ENCODE measurements at regions not wholly inside any gene's neighbourhood (a gene's known extent, or its start where the extent isn't known, plus 50 kb on each side); places are given as distances from the start of the nearest gene placed in this dataset.

DNA sequence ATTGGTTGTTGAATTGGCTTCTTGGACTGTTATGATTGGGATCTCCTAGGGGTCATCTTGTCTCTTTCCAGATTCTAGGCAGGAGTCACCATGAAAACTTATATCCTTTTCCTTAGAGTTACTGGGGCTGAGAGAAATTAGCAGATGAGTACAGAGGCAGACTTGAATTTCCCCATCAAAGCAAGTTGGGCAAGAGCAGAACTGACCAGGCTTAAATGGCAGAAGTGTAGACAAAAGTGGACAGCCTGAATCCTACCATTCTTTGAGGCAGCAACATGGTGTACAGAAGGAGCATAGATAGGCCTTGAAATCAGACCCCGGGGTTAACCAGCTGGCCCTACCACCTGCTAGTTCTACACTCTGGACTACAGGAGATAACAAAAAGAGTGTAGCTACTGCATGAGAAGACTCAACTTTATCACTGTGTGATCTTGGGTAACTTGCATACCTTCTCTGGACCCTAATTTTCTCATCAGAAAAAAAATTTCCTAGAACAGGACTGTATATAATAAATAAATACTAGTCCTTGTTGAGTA is 427.4 kb upstream of the CADM1 start:
- Histone ChIP-seq H3K79me2 (ENCODE audit: insufficient read depth, low read length) (no peaks in the 10 kb centered on the region), H3K9me2 (ENCODE audit: low read depth, low read length) (no peaks in the 10 kb centered on the region), H3K9me3 (ENCODE audit: low read length) (no peaks in the 10 kb centered on the region), H3K9ac (ENCODE audit: low read length) (no peak overlapping the region), H3K4me2 (ENCODE audit: low read length) (no peak overlapping the region), H4K20me1 (ENCODE audit: insufficient read depth, low read length) (no peaks in the 10 kb centered on the region), H3K4me3 (ENCODE audit: low read depth, low read length, poor library complexity, severe bottlenecking) (no peak overlapping the region), H3K4me1 (ENCODE audit: insufficient read depth, low read length, severe bottlenecking) (no peaks in the 10 kb centered on the region), H3K27me3 (ENCODE audit: insufficient read depth, low read length) (no peaks in the 10 kb centered on the region), H3K27ac (ENCODE audit: low read depth, low read length, poor library complexity, severe bottlenecking) (no peak overlapping the region), H2AFZ (ENCODE audit: low read length) (no peak overlapping the region), H3F3A (ENCODE audit: insufficient read depth, low read length) (no peaks in the 10 kb centered on the region), H3K36me3 (ENCODE audit: insufficient read depth, low read length) (no peaks in the 10 kb centered on the region)
- TF ChIP-seq, protein P1, sequence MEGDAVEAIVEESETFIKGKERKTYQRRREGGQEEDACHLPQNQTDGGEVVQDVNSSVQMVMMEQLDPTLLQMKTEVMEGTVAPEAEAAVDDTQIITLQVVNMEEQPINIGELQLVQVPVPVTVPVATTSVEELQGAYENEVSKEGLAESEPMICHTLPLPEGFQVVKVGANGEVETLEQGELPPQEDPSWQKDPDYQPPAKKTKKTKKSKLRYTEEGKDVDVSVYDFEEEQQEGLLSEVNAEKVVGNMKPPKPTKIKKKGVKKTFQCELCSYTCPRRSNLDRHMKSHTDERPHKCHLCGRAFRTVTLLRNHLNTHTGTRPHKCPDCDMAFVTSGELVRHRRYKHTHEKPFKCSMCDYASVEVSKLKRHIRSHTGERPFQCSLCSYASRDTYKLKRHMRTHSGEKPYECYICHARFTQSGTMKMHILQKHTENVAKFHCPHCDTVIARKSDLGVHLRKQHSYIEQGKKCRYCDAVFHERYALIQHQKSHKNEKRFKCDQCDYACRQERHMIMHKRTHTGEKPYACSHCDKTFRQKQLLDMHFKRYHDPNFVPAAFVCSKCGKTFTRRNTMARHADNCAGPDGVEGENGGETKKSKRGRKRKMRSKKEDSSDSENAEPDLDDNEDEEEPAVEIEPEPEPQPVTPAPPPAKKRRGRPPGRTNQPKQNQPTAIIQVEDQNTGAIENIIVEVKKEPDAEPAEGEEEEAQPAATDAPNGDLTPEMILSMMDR (IDR thresholded peaks at IDR 0.05; ENCODE audit: low read length) = no peak
- TF ChIP-seq EZH2 (IDR thresholded peaks at IDR 0.05; ENCODE audit: borderline replicate concordance, low read length) = no peak

- Histone ChIP-seq H2AFZ (ENCODE audit: low read length) (no peak overlapping the region), H3K4me1 (ENCODE audit: insufficient read depth, low read length, severe bottlenecking) (no peaks in the 10 kb centered on the region), H3K9me3 (ENCODE audit: low read length) (no peaks in the 10 kb centered on the region), H3F3A (ENCODE audit: insufficient read depth, low read length) (no peaks in the 10 kb centered on the region), H3K4me2 (ENCODE audit: low read length) (no peak overlapping the region), H3K27me3 (ENCODE audit: insufficient read depth, low read length) (no peaks in the 10 kb centered on the region), H4K20me1 (ENCODE audit: insufficient read depth, low read length) (no peaks in the 10 kb centered on the region), H3K9me2 (ENCODE audit: low read depth, low read length) (no peaks in the 10 kb centered on the region), H3K36me3 (ENCODE audit: insufficient read depth, low read length) (no peaks in the 10 kb centered on the region), H3K4me3 (ENCODE audit: low read depth, low read length, poor library complexity, severe bottlenecking) (no peak overlapping the region), H3K79me2 (ENCODE audit: insufficient read depth, low read length) (no peaks in the 10 kb centered on the region), H3K27ac (ENCODE audit: low read depth, low read length, poor library complexity, severe bottlenecking) (no peak overlapping the region), H3K9ac (ENCODE audit: low read length) (no peak overlapping the region)
- TF ChIP-seq, protein P1 (IDR thresholded peaks at IDR 0.05; ENCODE audit: low read length) = no peak
- no peak for TF ChIP-seq EZH2 (IDR thresholded peaks at IDR 0.05; ENCODE audit: borderline replicate concordance, low read length)
These were observed 426.8 kb upstream of the CADM1 start for GRCh38 chr11:115930886-115931547.

- Histone ChIP-seq H3K4me1 (ENCODE audit: insufficient read depth, low read length, severe bottlenecking) (no peaks in the 10 kb centered on the region), H3F3A (ENCODE audit: insufficient read depth, low read length) (no peaks in the 10 kb centered on the region), H3K4me2 (ENCODE audit: low read length) (no peak overlapping the region), H4K20me1 (ENCODE audit: insufficient read depth, low read length) (no peaks in the 10 kb centered on the region), H2AFZ (ENCODE audit: low read length) (no peak overlapping the region), H3K27ac (ENCODE audit: low read depth, low read length, poor library complexity, severe bottlenecking) (no peak overlapping the region), H3K27me3 (ENCODE audit: insufficient read depth, low read length) (no peaks in the 10 kb centered on the region), H3K79me2 (ENCODE audit: insufficient read depth, low read length) (no peaks in the 10 kb centered on the region), H3K4me3 (ENCODE audit: low read depth, low read length, poor library complexity, severe bottlenecking) (no peak overlapping the region), H3K9ac (ENCODE audit: low read length) (no peak overlapping the region), H3K36me3 (ENCODE audit: insufficient read depth, low read length) (no peaks in the 10 kb centered on the region), H3K9me2 (ENCODE audit: low read depth, low read length) (no peaks in the 10 kb centered on the region), H3K9me3 (ENCODE audit: low read length) (no peaks in the 10 kb centered on the region)
- TF ChIP-seq EZH2 (IDR thresholded peaks at IDR 0.05; ENCODE audit: borderline replicate concordance, low read length) = no peak
- TF ChIP-seq, protein P1 (IDR thresholded peaks at IDR 0.05; ENCODE audit: low read length) = no peak
These were observed 426.1 kb upstream of the CADM1 start for GRCh38 chr11:115930291-115930690.

All from OCI-LY1 (cell line).